Ascending aorta (tissue), 2 donors: ENCODE measurements at regions not wholly inside any gene's neighbourhood (a gene's known extent, or its start where the extent isn't known, plus 50 kb on each side); places are given as distances from the start of the nearest gene placed in this dataset.

ENCODE experiments used
- DNase-seq, 2 donors: peaks; one replicate each; pipeline ENCODE4 v3.0.0-alpha.2; 2019; ENCODE audit warnings: low spot score in 2 of 2
- H3K27ac ChIP-seq, 2 donors: fragments of 200-600 bp; sonication (generic); one replicate each; pipeline ENCODE4 v1.5.1; 2016 to 2017; ENCODE audit warnings: mild to moderate bottlenecking in 1 of 2
- H3K27me3 ChIP-seq: fragments of 200-600 bp; sonication (generic); one replicate; pipeline ENCODE4 v1.5.1; 2017
- H3K36me3 ChIP-seq, 2 donors: fragments of 200-600 bp; sonication (generic); one replicate each; pipeline ENCODE4 v1.5.1; 2016
- H3K4me1 ChIP-seq, 2 donors: fragments of 200-600 bp; sonication (generic); one replicate each; pipeline ENCODE4 v1.5.1; 2016 to 2017; ENCODE audit warnings: mild to moderate bottlenecking in 1 of 2
- H3K4me3 ChIP-seq, 2 donors: fragments of 200-600 bp; sonication (generic); one replicate each; pipeline ENCODE4 v1.5.1; 2016 to 2017; ENCODE audit warnings: mild to moderate bottlenecking in 1 of 2
- H3K9me3 ChIP-seq, 2 donors: fragments of 200-600 bp; sonication (generic); one replicate each; pipeline ENCODE4 v1.5.1; 2016
- intact Hi-C: fragments of 100-400 bp; cut with DNase I; formaldehyde crosslinking; loops from one replicate; pipeline ENCODE4 v1.15.1; 2023
- TF ChIP-seq, protein P1 (sequence below), 3 experiments: fragments of 200-600 bp in 2 of 3; fragments of 450-650 bp in 1 of 3; sonication (generic) in 2 of 3; IDR thresholded peaks; one replicate each; pipeline ENCODE4 v1.5.1; 2016 to 2019; ENCODE audit warnings: antibody characterized with exemption in 3 of 3, mild to moderate bottlenecking in 1 of 3, moderate library complexity in 1 of 3

DNA sequence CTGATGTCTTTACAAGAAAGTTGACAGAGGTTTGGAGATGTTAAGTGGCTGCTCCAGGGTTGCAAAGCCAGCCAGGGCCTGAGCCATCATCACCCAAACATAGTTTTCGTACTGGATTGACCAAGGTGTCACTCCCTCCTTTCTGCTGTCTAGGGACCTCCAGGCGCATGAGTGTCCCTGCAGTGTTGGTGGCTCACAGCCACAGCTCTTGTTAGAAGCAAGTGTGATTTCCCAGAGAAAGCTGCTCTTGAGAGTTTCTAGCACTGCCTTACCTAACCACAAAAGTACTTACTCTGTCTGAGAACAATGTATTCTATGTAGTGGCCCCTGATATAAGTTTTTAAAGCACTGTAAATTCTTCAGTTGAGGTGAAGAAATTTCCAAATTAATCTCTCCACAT is 144.1 kb downstream of the SOX2 start:
- DNase-seq: no peak
- TF ChIP-seq, protein P1, sequence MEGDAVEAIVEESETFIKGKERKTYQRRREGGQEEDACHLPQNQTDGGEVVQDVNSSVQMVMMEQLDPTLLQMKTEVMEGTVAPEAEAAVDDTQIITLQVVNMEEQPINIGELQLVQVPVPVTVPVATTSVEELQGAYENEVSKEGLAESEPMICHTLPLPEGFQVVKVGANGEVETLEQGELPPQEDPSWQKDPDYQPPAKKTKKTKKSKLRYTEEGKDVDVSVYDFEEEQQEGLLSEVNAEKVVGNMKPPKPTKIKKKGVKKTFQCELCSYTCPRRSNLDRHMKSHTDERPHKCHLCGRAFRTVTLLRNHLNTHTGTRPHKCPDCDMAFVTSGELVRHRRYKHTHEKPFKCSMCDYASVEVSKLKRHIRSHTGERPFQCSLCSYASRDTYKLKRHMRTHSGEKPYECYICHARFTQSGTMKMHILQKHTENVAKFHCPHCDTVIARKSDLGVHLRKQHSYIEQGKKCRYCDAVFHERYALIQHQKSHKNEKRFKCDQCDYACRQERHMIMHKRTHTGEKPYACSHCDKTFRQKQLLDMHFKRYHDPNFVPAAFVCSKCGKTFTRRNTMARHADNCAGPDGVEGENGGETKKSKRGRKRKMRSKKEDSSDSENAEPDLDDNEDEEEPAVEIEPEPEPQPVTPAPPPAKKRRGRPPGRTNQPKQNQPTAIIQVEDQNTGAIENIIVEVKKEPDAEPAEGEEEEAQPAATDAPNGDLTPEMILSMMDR (IDR thresholded peaks at IDR 0.05): no peak
- intact Hi-C loops: no loop called here

GRCh38 chr3:181859518-181859917 is 147.8 kb downstream of the SOX2 start:
- Histone ChIP-seq H3K4me1 (no peaks in the 10 kb centered on the region), H3K27me3 (no peaks in the 10 kb centered on the region), H3K27ac (no peak overlapping the region), H3K4me3 (no peak overlapping the region), H3K9me3 (no peaks in the 10 kb centered on the region), H3K36me3 (no peaks in the 10 kb centered on the region)
- DNase-seq: no peak
- TF ChIP-seq, protein P1 (IDR thresholded peaks at IDR 0.05): no peak
- intact Hi-C loops: no loop called here

More for the DNA sequence above, 144.1 kb downstream of the SOX2 start:
- no peak overlapping the region for H3K27ac ChIP-seq
- H3K36me3 ChIP-seq: no peaks in the 10 kb centered on the region
- no peaks in the 10 kb centered on the region for H3K27me3 ChIP-seq
- no peaks in the 10 kb centered on the region for H3K4me1 ChIP-seq
- no peak overlapping the region for H3K4me3 ChIP-seq
- no peaks in the 10 kb centered on the region for H3K9me3 ChIP-seq

DNA sequence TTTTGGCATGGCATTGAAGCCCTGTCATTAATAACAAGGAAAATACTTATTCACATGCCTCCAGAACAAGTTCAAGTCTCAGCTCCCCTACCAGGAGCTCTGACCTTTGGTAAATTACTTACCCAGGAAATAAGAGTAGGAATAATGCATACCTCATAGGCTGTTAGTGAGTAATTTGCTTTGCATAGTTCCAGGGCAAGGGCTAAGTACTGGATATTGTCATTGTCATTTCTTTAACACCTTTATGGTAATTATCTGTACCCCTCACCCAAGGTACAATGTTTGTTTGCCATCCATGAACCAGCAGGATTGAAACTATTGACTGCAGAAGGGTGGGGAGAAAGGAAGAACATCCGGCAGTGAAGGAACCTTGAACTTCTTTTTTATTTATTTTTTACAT is 148.5 kb downstream of the SOX2 start:
- no peak for DNase-seq
- Histone ChIP-seq H3K4me3 (no peak overlapping the region), H3K9me3 (no peaks in the 10 kb centered on the region), H3K36me3 (no peaks in the 10 kb centered on the region), H3K27ac (no peak overlapping the region), H3K4me1 (no peaks in the 10 kb centered on the region), H3K27me3 (no peaks in the 10 kb centered on the region)
- TF ChIP-seq, protein P1 (IDR thresholded peaks at IDR 0.05): no peak
- intact Hi-C loops: no loop called here

DNA sequence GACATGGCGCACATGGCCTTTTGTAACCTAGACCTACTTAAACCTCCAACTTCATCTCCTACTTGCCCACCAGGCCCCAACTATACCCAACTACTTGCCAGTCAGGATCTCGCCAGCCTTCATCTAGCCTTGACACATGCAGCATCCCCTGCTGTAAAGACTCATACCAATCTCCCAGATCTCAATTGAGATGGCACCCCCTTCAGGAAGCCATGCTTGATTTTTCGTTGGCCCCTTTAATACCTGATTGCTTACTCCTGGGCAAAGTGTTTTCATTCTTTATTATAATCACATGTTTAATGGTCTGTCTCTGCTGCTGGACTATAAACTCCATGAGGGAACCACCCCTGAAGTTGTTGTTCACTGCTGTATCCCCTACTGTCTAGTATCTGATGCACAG is 150.8 kb downstream of the SOX2 start:
- Histone ChIP-seq H3K4me3 (no peak overlapping the region), H3K27me3 (no peaks in the 10 kb centered on the region), H3K4me1 (no peaks in the 10 kb centered on the region), H3K9me3 (no peaks in the 10 kb centered on the region), H3K36me3 (no peaks in the 10 kb centered on the region), H3K27ac (no peak overlapping the region)
- no peak for DNase-seq
- intact Hi-C loops: no loop called here
- TF ChIP-seq, protein P1 (IDR thresholded peaks at IDR 0.05): no peak

- intact Hi-C loops: no loop called here
- TF ChIP-seq, protein P1 (IDR thresholded peaks at IDR 0.05): no peak
- Histone ChIP-seq H3K4me1 (no peaks in the 10 kb centered on the region), H3K36me3 (no peaks in the 10 kb centered on the region), H3K27ac (no peak overlapping the region), H3K9me3 (no peaks in the 10 kb centered on the region), H3K4me3 (no peak overlapping the region), H3K27me3 (no peaks in the 10 kb centered on the region)
- no peak for DNase-seq
Measured at GRCh38 chr3:181868576-181869082, 156.9 kb downstream of the SOX2 start.

DNA sequence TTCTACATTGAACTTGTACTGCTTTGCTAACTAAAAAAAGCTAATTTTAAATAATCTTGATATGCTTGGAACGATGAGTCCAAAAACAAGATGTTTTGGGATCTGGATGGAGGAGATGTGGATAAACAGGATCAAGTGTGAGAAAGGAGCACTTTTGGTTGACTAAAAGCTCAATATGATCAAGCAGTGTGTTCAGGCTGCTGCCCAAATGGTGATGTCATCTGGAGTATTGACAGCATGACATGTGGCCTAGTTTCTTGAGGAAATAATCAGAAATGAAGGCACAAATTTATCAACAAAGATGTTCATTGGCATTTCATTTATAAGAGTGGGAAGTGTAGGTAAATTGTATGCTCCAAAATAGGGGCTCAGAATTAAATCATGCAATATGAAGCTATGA is 161.2 kb downstream of the SOX2 start:
- Histone ChIP-seq H3K27me3 (no peaks in the 10 kb centered on the region), H3K9me3 (no peaks in the 10 kb centered on the region), H3K4me3 (no peak overlapping the region), H3K36me3 (no peaks in the 10 kb centered on the region), H3K27ac (no peak overlapping the region), H3K4me1 (no peaks in the 10 kb centered on the region)
- intact Hi-C loops: no loop called here
- TF ChIP-seq, protein P1 (IDR thresholded peaks at IDR 0.05): no peak
- no peak for DNase-seq
